CD4-positive, CD25-positive, alpha-beta regulatory T cell (primary cell): ENCODE measurements at regions not wholly inside any gene's neighbourhood (a gene's known extent, or its start where the extent isn't known, plus 50 kb on each side); places are given as distances from the start of the nearest gene placed in this dataset.

Experiments
- ATAC-seq, 2 donors: fragments of 150-1000 bp; cut with Tn5 transposase; one replicate each; pipeline ENCODE4 v1.10.0; 2021; ENCODE audit warnings: low read depth in 2 of 2, moderate number of reproducible peaks in 2 of 2, moderate library complexity in 1 of 2
- DNase-seq, 3 donors: peaks; one replicate each; pipeline versions ENCODE4 v3.0.0 to v3.0.0-alpha.2; 2012 to 2022; ENCODE audit warnings: mixed read lengths in 1 of 3
- H3K27ac ChIP-seq: one replicate; pipeline ENCODE4 v1.7.0; 2013; ENCODE audit warnings: mild to moderate bottlenecking, low read length; ENCODE audit not compliant: insufficient read depth, poor library complexity, severe bottlenecking
- H3K27me3 ChIP-seq: one replicate; pipeline ENCODE4 v1.7.0; 2013; ENCODE audit warnings: low read length; ENCODE audit not compliant: control insufficient read depth, insufficient read depth
- H3K36me3 ChIP-seq: one replicate; pipeline ENCODE4 v1.7.0; 2013; ENCODE audit warnings: mild to moderate bottlenecking, low read length, moderate library complexity; ENCODE audit not compliant: control insufficient read depth, insufficient read depth
- H3K4me1 ChIP-seq: 2 replicates; pipeline ENCODE4 v1.7.0; 2013; ENCODE audit warnings: mild to moderate bottlenecking, low read length; ENCODE audit not compliant: insufficient read depth, control insufficient read depth, poor library complexity, severe bottlenecking
- H3K4me3 ChIP-seq: one replicate; pipeline ENCODE4 v1.7.0; 2013; ENCODE audit warnings: low read depth, mild to moderate bottlenecking, low read length, moderate library complexity
- H3K9me3 ChIP-seq, 2 experiments: 1 replicate in 1 of 2; 2 replicates in 1 of 2; pipeline ENCODE4 v1.7.0; 2013; ENCODE audit warnings: low read length in 2 of 2, mild to moderate bottlenecking in 1 of 2, moderate library complexity in 1 of 2; ENCODE audit not compliant: control insufficient read depth in 2 of 2
- H3K27ac Mint-ChIP-seq, 3 donors: one replicate each; pipeline ENCODE4 v1.8.0; 2020 to 2022; ENCODE audit warnings: mild to moderate bottlenecking in 3 of 3, mixed read lengths in 3 of 3, moderate library complexity in 2 of 3
- H3K27me3 Mint-ChIP-seq: one replicate; pipeline ENCODE4 v1.8.0; 2022; ENCODE audit warnings: mild to moderate bottlenecking, mixed read lengths
- H3K36me3 Mint-ChIP-seq: one replicate; pipeline ENCODE4 v1.8.0; 2020; ENCODE audit warnings: mixed read lengths
- H3K4me1 Mint-ChIP-seq, 4 donors: one replicate each; pipeline ENCODE4 v1.8.0; 2020 to 2022; ENCODE audit warnings: mixed read lengths in 4 of 4, mild to moderate bottlenecking in 1 of 4
- H3K4me3 Mint-ChIP-seq, 4 donors: one replicate each; pipeline ENCODE4 v1.8.0; 2020 to 2022; ENCODE audit warnings: mild to moderate bottlenecking in 4 of 4, mixed read lengths in 4 of 4, moderate library complexity in 3 of 4
- H3K9me3 Mint-ChIP-seq, 7 donors: one replicate each; pipeline ENCODE4 v1.8.0; 2020 to 2022; ENCODE audit warnings: mixed read lengths in 7 of 7, mild to moderate bottlenecking in 3 of 7, moderate library complexity in 2 of 7

GRCh38 chr3:94693997-94694640 lies 631.3 kb downstream of the NSUN3 start:
- DNase-seq (no peak), ATAC-seq (no peak)
- Mint-ChIP-seq H3K9me3 (peaks cover 0 to 21% (median 3%) of the 10 kb centered on the region in 7 donors), H3K4me3 (no peak overlapping the region), H3K27ac (no peak overlapping the region), H3K4me1 (no peaks in the 10 kb centered on the region), H3K27me3 (no peaks in the 10 kb centered on the region), H3K36me3 (no peaks in the 10 kb centered on the region)
- no peaks in the 10 kb centered on the region for H3K27me3 ChIP-seq
- no peaks in the 10 kb centered on the region for H3K36me3 ChIP-seq
- no peaks in the 10 kb centered on the region for H3K4me1 ChIP-seq
- no peaks in the 10 kb centered on the region for H3K9me3 ChIP-seq
- H3K4me3 ChIP-seq = no peak overlapping the region
- no peak overlapping the region for H3K27ac ChIP-seq

DNA sequence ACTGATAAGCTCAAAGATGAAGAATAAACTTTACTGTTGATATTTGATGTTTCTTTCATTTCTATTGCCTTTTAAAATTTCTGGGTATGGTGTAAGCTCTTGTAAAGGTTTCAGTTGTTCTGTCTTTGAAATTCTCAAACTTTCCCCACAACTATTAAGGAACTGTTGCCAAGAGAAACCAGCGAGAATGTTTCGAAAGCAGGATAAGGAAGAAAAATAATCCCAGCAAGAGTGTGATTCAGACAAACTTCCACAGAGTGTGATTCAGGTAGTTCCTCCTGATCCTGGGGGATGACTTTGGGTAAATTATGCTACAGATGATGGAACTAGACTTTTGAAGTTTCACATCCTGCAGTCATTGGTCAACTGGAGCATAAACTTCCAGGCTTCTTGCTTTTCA lies 632.0 kb downstream of the NSUN3 start:
- Histone ChIP-seq H3K36me3 (no peaks in the 10 kb centered on the region), H3K27ac (no peak overlapping the region), H3K27me3 (no peaks in the 10 kb centered on the region), H3K9me3 (no peaks in the 10 kb centered on the region), H3K4me1 (no peaks in the 10 kb centered on the region), H3K4me3 (no peak overlapping the region)
- no peak overlapping the region for H3K27ac Mint-ChIP-seq
- no peak overlapping the region for H3K4me3 Mint-ChIP-seq
- peaks cover 0 to 19% (median 3%) of the 10 kb centered on the region in 7 donors for H3K9me3 Mint-ChIP-seq
- ATAC-seq (no peak), DNase-seq (no peak)
- no peaks in the 10 kb centered on the region for H3K36me3 Mint-ChIP-seq
- H3K27me3 Mint-ChIP-seq = no peaks in the 10 kb centered on the region
- H3K4me1 Mint-ChIP-seq = no peaks in the 10 kb centered on the region

- H3K36me3 Mint-ChIP-seq = no peaks in the 10 kb centered on the region
- DNase-seq (no peak), ATAC-seq (no peak)
- peaks cover 0 to 19% (median 5%) of the 10 kb centered on the region in 7 donors for H3K9me3 Mint-ChIP-seq
- Histone ChIP-seq H3K4me3 (no peak overlapping the region), H3K36me3 (no peaks in the 10 kb centered on the region), H3K4me1 (no peaks in the 10 kb centered on the region), H3K27me3 (no peaks in the 10 kb centered on the region), H3K27ac (no peak overlapping the region), H3K9me3 (no peaks in the 10 kb centered on the region)
- H3K27me3 Mint-ChIP-seq = no peaks in the 10 kb centered on the region
- H3K27ac Mint-ChIP-seq = no peak overlapping the region
- no peak overlapping the region for H3K4me3 Mint-ChIP-seq
- H3K4me1 Mint-ChIP-seq = no peaks in the 10 kb centered on the region
These were observed 641.6 kb downstream of the NSUN3 start for GRCh38 chr3:94704467-94704866.

DNA sequence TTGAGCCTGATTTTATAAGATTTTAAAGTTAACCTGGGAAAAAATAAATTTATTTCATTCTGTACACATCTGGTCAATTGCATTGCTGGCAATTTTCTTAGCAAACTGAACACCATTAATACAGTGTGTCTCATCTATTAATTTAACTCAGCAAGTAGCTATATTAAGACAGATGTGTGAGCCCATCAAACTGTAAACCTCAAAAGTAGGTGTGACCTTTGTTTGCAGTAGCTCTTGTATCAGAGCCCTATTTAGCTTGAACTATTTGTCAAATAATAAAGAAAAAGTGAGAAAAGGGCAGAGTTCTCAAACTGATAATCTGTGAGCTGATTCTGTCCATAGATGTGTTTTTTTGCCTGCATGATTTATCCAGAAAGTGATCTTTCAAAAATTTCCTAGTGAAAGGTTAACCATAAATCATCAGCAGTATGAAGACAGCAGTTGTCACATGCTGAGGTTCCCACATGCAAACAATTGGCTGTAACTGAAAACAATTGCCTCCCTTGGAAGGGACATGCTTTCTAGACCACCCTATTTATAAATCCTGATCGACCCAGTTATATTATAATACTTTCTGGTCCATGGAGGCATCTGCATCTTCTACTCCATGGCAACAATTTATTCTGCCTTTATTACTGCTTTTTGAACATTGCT lies 646.5 kb downstream of the NSUN3 start:
- no peak overlapping the region for H3K4me3 Mint-ChIP-seq
- no peaks in the 10 kb centered on the region for H3K36me3 Mint-ChIP-seq
- H3K36me3 ChIP-seq = no peaks in the 10 kb centered on the region
- H3K27me3 Mint-ChIP-seq = no peaks in the 10 kb centered on the region
- H3K4me1 ChIP-seq = no peaks in the 10 kb centered on the region
- no peak overlapping the region for H3K4me3 ChIP-seq
- no peak overlapping the region for H3K27ac ChIP-seq
- no peaks in the 10 kb centered on the region for H3K27me3 ChIP-seq
- H3K4me1 Mint-ChIP-seq = no peaks in the 10 kb centered on the region
- peaks cover 0 to 7% (median 2%) of the 10 kb centered on the region in 7 donors for H3K9me3 Mint-ChIP-seq
- DNase-seq (no peak), ATAC-seq (no peak)
- H3K27ac Mint-ChIP-seq = no peak overlapping the region
- H3K9me3 ChIP-seq = no peaks in the 10 kb centered on the region

GRCh38 chr3:94714194-94714593 lies 651.3 kb downstream of the NSUN3 start:
- ATAC-seq = no peak
- no peaks in the 10 kb centered on the region for H3K9me3 ChIP-seq
- no peaks in the 10 kb centered on the region for H3K36me3 Mint-ChIP-seq
- no peaks in the 10 kb centered on the region for H3K4me1 Mint-ChIP-seq
- peaks cover 0 to 9% (median 4%) of the 10 kb centered on the region in 7 donors for H3K9me3 Mint-ChIP-seq
- no peaks in the 10 kb centered on the region for H3K27me3 Mint-ChIP-seq
- no peak overlapping the region for H3K4me3 ChIP-seq
- H3K27ac Mint-ChIP-seq = no peak overlapping the region
- H3K36me3 ChIP-seq = no peaks in the 10 kb centered on the region
- no peak for DNase-seq
- no peaks in the 10 kb centered on the region for H3K4me1 ChIP-seq
- no peak overlapping the region for H3K27ac ChIP-seq
- no peak overlapping the region for H3K4me3 Mint-ChIP-seq
- H3K27me3 ChIP-seq = no peaks in the 10 kb centered on the region

- no peak overlapping the region for H3K4me3 ChIP-seq
- Mint-ChIP-seq H3K9me3 (peaks cover 0 to 15% (median 4%) of the 10 kb centered on the region in 7 donors), H3K36me3 (no peaks in the 10 kb centered on the region), H3K27me3 (no peaks in the 10 kb centered on the region), H3K4me1 (no peaks in the 10 kb centered on the region), H3K27ac (no peak overlapping the region), H3K4me3 (no peak overlapping the region)
- no peaks in the 10 kb centered on the region for H3K9me3 ChIP-seq
- no peak for DNase-seq
- H3K27me3 ChIP-seq = no peaks in the 10 kb centered on the region
- no peak overlapping the region for H3K27ac ChIP-seq
- ATAC-seq = no peak
- no peaks in the 10 kb centered on the region for H3K36me3 ChIP-seq
- H3K4me1 ChIP-seq = no peaks in the 10 kb centered on the region
These were observed 653.6 kb downstream of the NSUN3 start for GRCh38 chr3:94716326-94717018.

DNA sequence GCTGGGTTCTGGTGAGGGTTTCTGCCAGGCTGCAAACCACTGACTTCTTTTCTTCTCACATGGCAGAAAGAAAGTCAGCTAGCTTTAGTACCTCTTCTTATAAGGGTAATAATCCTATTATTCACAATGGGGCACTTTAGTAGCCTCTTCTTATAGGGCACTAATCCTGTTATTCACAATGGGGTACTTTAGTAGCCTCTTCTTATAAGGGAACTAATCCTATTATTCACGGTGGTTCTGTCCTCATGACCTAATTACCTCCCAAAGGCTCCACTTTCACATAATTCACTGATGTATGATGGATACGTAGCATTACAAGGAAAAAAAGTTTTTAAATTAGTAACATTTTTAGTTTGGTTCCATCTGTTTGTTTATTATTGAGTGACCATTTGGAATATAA lies 671.3 kb downstream of the NSUN3 start:
- Histone ChIP-seq H3K27me3 (no peaks in the 10 kb centered on the region), H3K27ac (no peak overlapping the region), H3K4me3 (no peak overlapping the region), H3K4me1 (no peaks in the 10 kb centered on the region), H3K9me3 (no peaks in the 10 kb centered on the region), H3K36me3 (no peaks in the 10 kb centered on the region)
- Mint-ChIP-seq H3K27me3 (no peaks in the 10 kb centered on the region), H3K27ac (no peak overlapping the region), H3K36me3 (no peaks in the 10 kb centered on the region), H3K9me3 (peaks cover 1 to 22% (median 11%) of the 10 kb centered on the region in 7 donors), H3K4me1 (no peaks in the 10 kb centered on the region), H3K4me3 (no peak overlapping the region)
- DNase-seq (no peak), ATAC-seq (no peak)
